Caco-2 (cell line): ENCODE measurements at regions not wholly inside any gene's neighbourhood (a gene's known extent, or its start where the extent isn't known, plus 50 kb on each side); places are given as distances from the start of the nearest gene placed in this dataset.

Source experiments
- BruUV-seq: library from RNA; stranded (reverse); fragments of 400-500 nt; replicated peaks from 2 replicates; lab custom pipeline; 2021; lab: Mats Ljungman, UMichigan
- CTCF ChIA-PET: fragments of 300-600 bp; sonication (Branson Sonifier 250); formaldehyde crosslinking; loops from one replicate; lab custom pipeline; 2022; ENCODE audit warnings: antibody characterized with exemption; lab: Charles Lee
- POLR2A ChIA-PET: fragments of 300-600 bp; sonication (Branson Sonifier 250); formaldehyde crosslinking; loops from one replicate; lab custom pipeline; 2022; ENCODE audit warnings: antibody characterized with exemption; lab: Charles Lee
- DNase-seq, 2 experiments: peaks; one replicate each; pipeline versions ENCODE4 v3.0.0 to v3.0.0-alpha.2; 2020 to 2022
- H3K27me3 ChIP-seq: replicated peaks from 2 replicates; pipeline ENCODE4 v1.6.0; 2011; ENCODE audit warnings: low read length; ENCODE audit not compliant: control insufficient read depth, insufficient read depth
- H3K36me3 ChIP-seq: 2 replicates; pipeline ENCODE4 v1.5.1; 2011; ENCODE audit warnings: low read length; ENCODE audit not compliant: control insufficient read depth, insufficient read depth
- H3K4me1 ChIP-seq: fragments of 250-450 bp; sonication (Bioruptor Pico); 2 replicates; pipeline ENCODE4 v1.5.1; 2020; ENCODE audit warnings: mild to moderate bottlenecking
- H3K4me3 ChIP-seq: 2 replicates; pipeline ENCODE4 v1.5.1; 2011; ENCODE audit warnings: low read depth, mild to moderate bottlenecking, control low read depth, low read length
- H3K9me3 ChIP-seq: fragments of 250-450 bp; sonication (Bioruptor Pico); 2 replicates; pipeline ENCODE4 v1.5.1; 2020; ENCODE audit warnings: mild to moderate bottlenecking, moderate library complexity
- H3K27ac Mint-ChIP-seq: one replicate; pipeline ENCODE4 v1.8.0; 2022; ENCODE audit warnings: mixed read lengths; ENCODE audit not compliant: unreplicated experiment
- H3K27me3 Mint-ChIP-seq: one replicate; pipeline ENCODE4 v1.8.0; 2022; ENCODE audit warnings: mixed read lengths; ENCODE audit not compliant: insufficient read depth, unreplicated experiment
- H3K36me3 Mint-ChIP-seq: one replicate; pipeline ENCODE4 v1.8.0; 2022; ENCODE audit warnings: mild to moderate bottlenecking, mixed read lengths; ENCODE audit not compliant: insufficient read depth, unreplicated experiment
- H3K4me1 Mint-ChIP-seq: one replicate; pipeline ENCODE4 v1.8.0; 2022; ENCODE audit warnings: low read depth, mixed read lengths; ENCODE audit not compliant: unreplicated experiment
- H3K4me3 Mint-ChIP-seq: one replicate; pipeline ENCODE4 v1.8.0; 2022; ENCODE audit warnings: mild to moderate bottlenecking, moderate library complexity, mixed read lengths; ENCODE audit not compliant: unreplicated experiment
- H3K9me3 Mint-ChIP-seq: one replicate; pipeline ENCODE4 v1.8.0; 2022; ENCODE audit warnings: mixed read lengths; ENCODE audit not compliant: unreplicated experiment
- CTCF ChIP-seq, 2 experiments: fragments of 200-600 bp in 1 of 2; IDR thresholded peaks; 1 replicate in 1 of 2; 2 replicates in 1 of 2; pipeline versions ENCODE4 v1.5.1 to v1.8.0; 2011 to 2022; ENCODE audit warnings: antibody characterized with exemption in 1 of 2, control low read depth in 1 of 2, inconsistent platforms in 1 of 2, low read depth in 1 of 2, low read length in 1 of 2, mild to moderate bottlenecking in 1 of 2, moderate library complexity in 1 of 2; ENCODE audit not compliant: insufficient read depth in 1 of 2, severe bottlenecking in 1 of 2, unreplicated experiment in 1 of 2
- intact Hi-C: fragments of 100-400 bp; cut with micrococcal nuclease; formaldehyde crosslinking; loops from one replicate; pipeline ENCODE4 v1.10.0; 2022; ENCODE audit not compliant: unreplicated experiment

- peaks cover 16% of the 10 kb centered on the region for H3K4me1 Mint-ChIP-seq
- no peaks in the 10 kb centered on the region for H3K36me3 Mint-ChIP-seq
These were observed 427.1 kb upstream of the ESRRG start for GRCh38 chr1:217150366-217150765.

GRCh38 chr1:217149791-217150190 lies 426.6 kb upstream of the ESRRG start:
- H3K9me3 Mint-ChIP-seq = peaks cover 19% of the 10 kb centered on the region
- CTCF ChIA-PET = no interaction called here

More at GRCh38 chr1:217150366-217150765, 427.1 kb upstream of the ESRRG start:
- H3K9me3 Mint-ChIP-seq = peaks cover 13% of the 10 kb centered on the region
- BruUV-seq = no TSS peak
- no peak overlapping the region for H3K4me3 Mint-ChIP-seq
- POLR2A ChIA-PET = no interaction called here
- intact Hi-C loops = no loop called here
- Histone ChIP-seq H3K4me3 (no peak overlapping the region), H3K9me3 (peaks cover 12% of the 10 kb centered on the region; the same call in 1 of the 2 replicates), H3K36me3 (no peaks in the 10 kb centered on the region), H3K27me3 (no peaks in the 10 kb centered on the region), H3K4me1 (no peaks in the 10 kb centered on the region)
- CTCF ChIA-PET = no interaction called here
- H3K27ac Mint-ChIP-seq = no peak overlapping the region
- no peaks in the 10 kb centered on the region for H3K27me3 Mint-ChIP-seq
- no peak for TF ChIP-seq CTCF (IDR thresholded peaks at IDR 0.05; ENCODE audit: insufficient read depth in 1 of 2, low read depth in 1 of 2, low read length in 1 of 2, severe bottlenecking in 1 of 2, unreplicated experiment in 1 of 2)
- DNase-seq = no peak

GRCh38 chr1:217141711-217142110 lies 418.5 kb upstream of the ESRRG start:
- H3K27me3 ChIP-seq = no peaks in the 10 kb centered on the region
- no peaks in the 10 kb centered on the region for H3K4me1 ChIP-seq
- no peaks in the 10 kb centered on the region for H3K36me3 ChIP-seq
- H3K9me3 ChIP-seq = no peaks in the 10 kb centered on the region
- H3K4me3 Mint-ChIP-seq = no peak overlapping the region
- ChIA-PET CTCF (no interaction called here), POLR2A (interaction anchor here (0.7 kb wide), 1 partner anchor 671 kb away, joined by 7 read pairs; no protein-coding TSS in a partner anchor)
- no TSS peak for BruUV-seq
- peaks cover 9% of the 10 kb centered on the region for H3K4me1 Mint-ChIP-seq
- DNase-seq = no peak
- no peak for TF ChIP-seq CTCF (IDR thresholded peaks at IDR 0.05; ENCODE audit: insufficient read depth in 1 of 2, low read depth in 1 of 2, low read length in 1 of 2, severe bottlenecking in 1 of 2, unreplicated experiment in 1 of 2)
- no peaks in the 10 kb centered on the region for H3K36me3 Mint-ChIP-seq
- H3K27me3 Mint-ChIP-seq = no peaks in the 10 kb centered on the region
- no peak overlapping the region for H3K4me3 ChIP-seq
- intact Hi-C loops = no loop called here
- peaks cover 8% of the 10 kb centered on the region for H3K9me3 Mint-ChIP-seq
- no peak overlapping the region for H3K27ac Mint-ChIP-seq

More at GRCh38 chr1:217149791-217150190, 426.6 kb upstream of the ESRRG start:
- intact Hi-C loops = no loop called here
- H3K4me1 Mint-ChIP-seq = peaks cover 16% of the 10 kb centered on the region
- H3K4me1 ChIP-seq = no peaks in the 10 kb centered on the region
- H3K9me3 ChIP-seq = peaks cover 12% of the 10 kb centered on the region; the same call in 1 of the 2 replicates
- H3K27ac Mint-ChIP-seq = no peak overlapping the region
- H3K4me3 Mint-ChIP-seq = no peak overlapping the region
- BruUV-seq = no TSS peak
- TF ChIP-seq CTCF (IDR thresholded peaks at IDR 0.05; ENCODE audit: insufficient read depth in 1 of 2, low read depth in 1 of 2, low read length in 1 of 2, severe bottlenecking in 1 of 2, unreplicated experiment in 1 of 2) = no peak
- no peaks in the 10 kb centered on the region for H3K27me3 Mint-ChIP-seq
- POLR2A ChIA-PET = no interaction called here
- H3K27me3 ChIP-seq = no peaks in the 10 kb centered on the region
- no peak overlapping the region for H3K4me3 ChIP-seq
- H3K36me3 Mint-ChIP-seq = no peaks in the 10 kb centered on the region
- no peak for DNase-seq
- H3K36me3 ChIP-seq = no peaks in the 10 kb centered on the region
